Eye (tissue), 1 donor: ENCODE measurements at regions not wholly inside any gene's neighbourhood (a gene's known extent, or its start where the extent isn't known, plus 50 kb on each side); places are given as distances from the start of the nearest gene placed in this dataset.

Experiments
- DNase-seq: peaks from one replicate; pipeline ENCODE4 v3.0.0-alpha.2; 2015

- no peak for DNase-seq
Measured at GRCh38 chr5:68380078-68380477, 164.5 kb downstream of the PIK3R1 start.

- no peak for DNase-seq
Measured at GRCh38 chr5:68381060-68381459, 165.5 kb downstream of the PIK3R1 start.

GRCh38 chr5:68381909-68382308, 166.4 kb downstream of the PIK3R1 start:
- peak; percentile 20 for DNase-seq

GRCh38 chr5:68382640-68383039, 167.1 kb downstream of the PIK3R1 start:
- no peak for DNase-seq

GRCh38 chr5:68383888-68384310, 168.3 kb downstream of the PIK3R1 start:
- DNase-seq = no peak

GRCh38 chr5:68384936-68385594, 169.5 kb downstream of the PIK3R1 start:
- DNase-seq = no peak

GRCh38 chr5:68385936-68386335, 170.4 kb downstream of the PIK3R1 start:
- no peak for DNase-seq

- no peak for DNase-seq
Measured at GRCh38 chr5:68387074-68387796, 171.7 kb downstream of the PIK3R1 start.

- DNase-seq = no peak
Measured at GRCh38 chr5:68389618-68390017, 174.1 kb downstream of the PIK3R1 start.

- DNase-seq = no peak
Measured at GRCh38 chr5:68392617-68393016, 177.1 kb downstream of the PIK3R1 start.

GRCh38 chr5:68395302-68395701, 179.7 kb downstream of the PIK3R1 start:
- DNase-seq = no peak

- DNase-seq = no peak
Measured at GRCh38 chr5:68395926-68396511, 180.5 kb downstream of the PIK3R1 start.

- no peak for DNase-seq
Measured at GRCh38 chr5:68396722-68397121, 181.2 kb downstream of the PIK3R1 start.

- no peak for DNase-seq
Measured at GRCh38 chr5:68398146-68398812, 182.7 kb downstream of the PIK3R1 start.

GRCh38 chr5:68403301-68403700, 187.7 kb downstream of the PIK3R1 start:
- no peak for DNase-seq

- no peak for DNase-seq
Measured at GRCh38 chr5:68404246-68404645, 188.7 kb downstream of the PIK3R1 start.

GRCh38 chr5:68405026-68405684, 189.6 kb downstream of the PIK3R1 start:
- no peak for DNase-seq

- no peak for DNase-seq
Measured at GRCh38 chr5:68405784-68406743, 190.5 kb downstream of the PIK3R1 start.

- DNase-seq = peak; percentile 41
Measured at GRCh38 chr5:68406767-68407241, 191.2 kb downstream of the PIK3R1 start.

GRCh38 chr5:68407311-68408239, 192.0 kb downstream of the PIK3R1 start:
- DNase-seq = no peak
